NCI-H1092 treated with DMSO at 0.1 percent for 48 hours (cell line): ENCODE measurements at regions not wholly inside any gene's neighbourhood (a gene's known extent, or its start where the extent isn't known, plus 50 kb on each side); places are given as distances from the start of the nearest gene placed in this dataset.

Experiments used
- DNase-seq: peaks from one replicate; lab custom pipeline; 2025; lab: John Stamatoyannopoulos, UW

- no peak for DNase-seq
These were observed 744.5 kb downstream of the EFNB2 start for GRCh38 chr13:105790923-105791322.

DNA sequence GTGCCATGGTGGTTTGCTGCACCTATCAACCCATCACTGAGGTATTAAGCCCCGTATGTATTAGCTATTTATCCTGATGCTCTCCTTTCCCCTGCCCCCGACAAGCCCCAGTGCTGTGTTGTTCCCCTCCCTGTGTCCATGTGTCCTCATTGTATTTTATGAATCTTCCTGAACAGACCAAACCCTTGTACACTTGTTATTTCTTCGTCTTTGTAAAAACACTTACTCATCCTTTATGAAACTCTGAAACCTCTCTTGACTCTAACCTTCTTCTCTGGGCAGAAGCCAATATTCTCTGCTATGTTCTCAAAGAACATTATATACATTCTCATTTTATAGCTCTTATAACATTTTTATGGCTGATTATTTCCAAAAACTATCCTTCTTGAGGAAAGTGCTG lies 746.9 kb downstream of the EFNB2 start:
- DNase-seq, result no peak

- no peak for DNase-seq
These were observed 747.8 kb downstream of the EFNB2 start for GRCh38 chr13:105787632-105788031.

DNA sequence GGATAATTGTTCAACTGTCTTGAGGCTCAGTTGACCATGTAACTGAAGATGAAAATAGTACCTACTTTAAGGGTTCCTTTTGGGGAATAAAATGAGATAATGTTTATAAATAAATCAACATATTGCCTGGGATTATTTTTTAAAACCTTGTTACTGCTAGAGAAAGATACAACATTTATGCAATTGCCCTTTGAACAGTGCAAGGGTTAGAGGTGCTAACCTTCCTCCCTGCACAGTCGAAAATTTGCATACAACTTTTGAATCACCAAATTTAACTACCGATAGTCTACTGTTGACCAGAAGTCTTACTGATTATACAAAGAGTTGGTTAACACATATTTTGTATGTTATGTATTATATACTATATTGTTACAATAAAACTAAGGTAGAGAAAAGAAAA lies 750.0 kb downstream of the EFNB2 start:
- DNase-seq, result no peak

GRCh38 chr13:105783261-105783660 lies 752.2 kb downstream of the EFNB2 start:
- no peak for DNase-seq

GRCh38 chr13:105778196-105778595 lies 757.3 kb downstream of the EFNB2 start:
- DNase-seq, result no peak

DNA sequence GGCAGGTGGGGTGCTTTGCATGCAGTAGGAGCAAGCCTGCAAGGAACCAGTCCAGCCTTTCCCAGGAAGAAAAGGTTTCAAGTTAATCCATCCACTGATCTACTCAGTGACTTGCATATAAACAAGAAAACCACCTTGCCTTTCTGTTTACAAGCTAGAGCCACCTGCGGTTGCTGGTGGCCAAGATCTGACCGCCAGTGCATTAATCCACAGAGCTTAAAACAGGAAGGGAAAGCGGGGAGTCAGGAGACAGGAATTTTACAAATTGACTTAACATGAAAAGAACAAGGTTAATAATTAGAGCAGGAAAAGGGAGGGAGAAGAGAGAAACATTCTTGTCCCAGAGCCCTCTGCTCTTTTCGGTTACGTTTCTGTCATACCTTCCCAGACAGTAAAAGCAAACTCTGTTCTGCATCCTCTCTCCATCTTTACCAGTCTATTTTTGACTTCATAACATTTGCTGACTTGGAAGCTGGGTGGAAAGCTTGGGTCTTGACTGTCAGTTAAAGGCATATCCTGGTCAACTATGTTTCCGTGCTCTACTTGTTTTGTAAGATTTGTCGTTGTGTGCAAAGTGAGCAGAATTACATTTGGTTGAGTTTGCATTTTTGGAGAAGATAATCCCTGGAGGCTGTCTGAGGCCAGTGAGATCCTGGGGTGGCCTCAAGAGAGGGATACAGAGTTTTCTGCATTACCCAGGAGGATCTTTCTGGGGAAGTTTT lies 760.6 kb downstream of the EFNB2 start:
- no peak for DNase-seq

- no peak for DNase-seq
These were observed 761.5 kb downstream of the EFNB2 start for GRCh38 chr13:105773863-105774538.

DNA sequence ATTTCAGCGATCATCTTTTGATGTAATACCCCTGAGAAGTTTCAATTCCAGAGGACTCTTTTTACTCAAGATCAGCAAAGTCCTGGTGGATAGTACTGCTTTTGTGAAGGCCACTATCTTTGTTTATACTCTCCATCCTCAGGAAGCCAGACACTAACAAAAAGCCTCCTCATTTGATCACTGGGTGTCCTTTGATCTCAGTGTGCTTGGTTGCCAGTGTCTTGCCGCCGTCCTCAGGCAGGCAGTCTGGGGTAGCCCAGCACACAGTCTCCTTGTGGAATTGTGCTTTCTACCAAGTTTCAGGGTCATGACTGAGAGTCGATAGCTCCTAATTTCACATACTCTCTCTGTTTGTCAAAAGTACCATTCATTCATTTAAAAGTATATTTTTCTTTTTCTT lies 762.2 kb downstream of the EFNB2 start:
- no peak for DNase-seq

- DNase-seq, result no peak
These were observed 771.0 kb downstream of the EFNB2 start for GRCh38 chr13:105764486-105764885.

DNA sequence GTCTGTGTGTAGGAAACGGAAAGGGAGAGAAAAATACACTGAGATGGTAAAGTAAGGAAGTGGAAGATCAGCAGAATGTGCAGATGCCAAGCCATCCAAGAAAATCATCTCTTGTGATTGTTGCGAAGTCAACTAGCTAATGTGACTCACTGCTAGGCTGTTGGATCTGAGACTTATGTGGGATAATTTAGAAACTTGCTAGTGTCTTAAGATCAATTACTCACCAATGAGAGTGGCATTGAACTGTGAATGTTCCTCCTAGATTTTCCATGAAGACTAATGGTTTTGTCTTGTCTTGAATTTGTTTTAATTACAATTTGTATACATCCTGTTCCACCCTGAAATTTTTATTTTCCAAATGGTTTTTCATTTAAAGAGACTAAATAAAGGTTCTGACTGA lies 771.6 kb downstream of the EFNB2 start:
- DNase-seq, result no peak

DNA sequence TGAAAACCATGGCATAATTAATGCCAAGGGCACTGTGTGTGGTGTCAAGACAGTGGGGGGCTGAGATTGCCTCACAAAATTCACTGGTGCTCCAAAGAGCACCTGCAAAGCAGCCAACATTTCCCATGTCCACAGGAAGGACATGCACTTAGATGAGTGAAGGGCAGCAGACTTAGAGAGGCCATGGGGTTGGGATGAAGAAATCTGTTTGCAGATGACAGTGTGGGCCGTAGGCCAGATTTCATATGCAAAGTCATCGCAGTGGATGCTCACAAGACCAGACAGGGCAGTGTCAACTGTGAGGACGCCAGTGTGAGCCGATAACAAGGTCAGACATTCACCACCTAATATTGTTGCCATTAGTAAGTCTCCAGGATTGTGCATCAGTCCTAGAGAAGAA lies 773.4 kb downstream of the EFNB2 start:
- no peak for DNase-seq

GRCh38 chr13:105758918-105759860 lies 776.3 kb downstream of the EFNB2 start:
- DNase-seq, result no peak

DNA sequence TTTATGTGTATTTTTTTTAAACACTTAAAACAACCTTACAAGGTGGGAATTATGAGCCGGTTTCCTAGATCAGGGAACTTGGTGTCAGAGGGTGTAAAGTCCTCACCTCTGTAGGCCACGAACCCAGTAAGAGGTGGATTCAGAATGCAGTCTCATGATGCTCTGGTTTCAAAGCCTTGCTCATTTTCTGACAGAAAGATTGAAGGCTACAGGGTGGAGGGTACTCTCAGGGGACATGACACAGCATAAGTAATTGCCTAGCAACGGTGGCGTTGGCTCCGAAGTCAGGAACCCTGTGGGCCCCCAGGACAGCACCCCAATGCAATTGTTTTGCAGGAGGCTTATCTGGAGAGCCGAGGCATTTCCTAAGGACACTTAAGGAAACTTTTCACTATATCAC lies 794.7 kb downstream of the EFNB2 start:
- DNase-seq, result no peak

DNA sequence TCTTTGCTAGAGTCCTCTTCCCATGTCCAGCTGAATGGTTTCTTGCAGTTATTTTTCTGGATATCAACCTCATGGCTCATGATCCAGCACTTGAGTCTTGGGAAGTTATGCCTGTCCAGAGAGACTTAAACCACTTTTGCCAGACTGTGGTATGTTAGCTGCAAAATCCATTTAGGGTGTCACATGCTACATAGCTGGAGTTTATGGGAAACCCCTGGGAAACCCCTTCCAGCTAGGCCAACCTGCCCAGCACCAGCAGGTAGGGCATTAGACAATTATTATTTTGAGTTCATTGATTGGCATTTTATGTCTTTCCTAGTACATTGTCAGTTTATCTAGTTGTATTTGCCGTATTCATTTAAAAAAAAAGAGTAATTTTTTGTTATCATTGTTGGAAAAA lies 797.8 kb downstream of the EFNB2 start:
- no peak for DNase-seq

DNA sequence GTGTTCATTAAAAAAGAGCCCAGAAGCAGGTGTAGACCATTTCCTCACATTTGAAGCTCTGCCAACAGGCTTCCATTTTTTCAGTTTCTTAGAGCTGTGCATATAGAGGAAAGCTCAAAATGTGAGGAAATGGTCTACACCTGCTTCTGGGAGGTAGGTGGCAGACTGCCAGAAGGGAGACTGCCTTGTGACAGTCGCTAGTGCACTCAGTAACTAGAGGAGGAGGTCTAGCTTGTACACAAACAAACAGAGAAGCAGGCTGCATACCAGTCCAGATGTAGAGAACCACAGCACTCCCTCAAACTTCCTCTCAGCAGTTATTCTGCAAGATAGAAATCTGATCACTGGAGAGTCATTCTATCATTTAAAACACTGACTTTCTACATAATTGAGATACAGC lies 800.2 kb downstream of the EFNB2 start:
- peak; percentile 11 for DNase-seq

DNA sequence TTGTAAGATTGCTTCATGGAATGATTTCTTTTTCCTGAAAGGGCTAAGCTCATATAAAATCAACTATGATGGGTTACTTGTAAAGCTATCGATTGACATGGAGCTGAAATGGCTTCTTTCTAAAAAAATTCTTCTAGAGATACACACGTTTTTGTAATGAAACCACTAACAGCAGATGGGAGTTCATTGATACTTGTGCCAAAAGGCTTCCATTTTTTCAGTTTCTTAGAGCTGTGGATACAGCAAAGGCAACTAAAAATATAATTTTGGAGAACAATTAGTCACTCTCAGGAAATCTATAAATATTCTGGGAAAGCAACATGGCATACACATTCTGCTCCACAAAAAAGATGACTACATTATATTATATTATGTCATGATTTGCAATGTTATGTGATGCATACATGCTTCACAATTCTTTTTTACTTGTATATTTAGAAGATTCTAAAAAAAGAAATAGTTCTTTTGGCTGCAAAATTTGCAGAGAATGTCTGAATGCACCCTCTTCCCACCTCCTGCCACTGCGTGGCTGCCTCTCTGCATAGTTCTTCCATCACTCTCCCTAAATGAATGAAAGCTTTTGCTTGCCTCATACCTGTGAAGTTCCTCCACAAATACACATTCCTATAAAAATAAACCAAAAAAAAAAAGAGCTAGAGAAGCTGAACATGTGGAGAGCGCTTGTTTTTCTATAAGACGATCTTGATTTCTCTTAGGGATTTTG lies 802.5 kb downstream of the EFNB2 start:
- DNase-seq, result no peak

DNA sequence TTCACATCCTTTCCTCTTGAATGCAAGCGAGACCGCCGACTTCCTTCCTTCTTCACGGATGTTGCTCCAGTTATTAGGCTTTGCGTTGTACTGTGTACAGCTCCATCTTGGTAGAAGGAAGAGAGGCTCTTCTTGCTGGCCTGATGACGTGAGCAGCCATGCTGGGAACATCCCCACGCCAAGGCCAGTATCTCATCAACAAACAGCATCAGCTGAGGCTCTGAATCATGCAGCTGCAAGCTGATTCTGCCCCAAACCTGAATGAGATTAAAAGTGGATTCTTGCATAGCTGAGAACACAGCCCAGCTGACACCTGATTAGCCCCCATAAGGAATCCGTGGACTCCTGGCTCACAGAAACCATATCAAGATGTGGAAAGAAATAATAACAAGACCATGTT lies 809.6 kb downstream of the EFNB2 start:
- DNase-seq, result no peak

- no peak for DNase-seq
These were observed 814.4 kb downstream of the EFNB2 start for GRCh38 chr13:105721016-105721415.

DNA sequence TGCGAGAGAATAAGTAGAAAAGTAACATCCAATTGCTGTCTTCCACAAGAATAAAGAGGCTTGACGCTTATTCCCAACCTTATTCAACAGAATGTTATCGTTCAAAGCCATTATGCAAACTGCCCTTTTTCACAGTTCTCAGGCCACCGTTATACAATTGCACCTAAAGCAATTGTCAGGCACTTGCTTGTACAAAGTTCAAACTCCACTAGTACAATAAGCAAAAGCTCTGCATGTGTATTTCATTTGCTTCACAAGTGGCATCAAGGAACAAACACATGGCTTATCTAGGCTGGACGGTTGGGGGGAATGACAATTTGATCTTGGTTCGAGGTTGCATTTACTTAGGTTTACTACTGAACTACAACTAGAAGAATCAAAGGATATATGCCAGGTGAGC lies 815.6 kb downstream of the EFNB2 start:
- no peak for DNase-seq

- DNase-seq, result no peak
These were observed 826.3 kb downstream of the EFNB2 start for GRCh38 chr13:105709181-105709580.

GRCh38 chr13:105703843-105704242 lies 831.6 kb downstream of the EFNB2 start:
- no peak for DNase-seq
